Activated naive CD8-positive, alpha-beta T cell treated with anti-CD3 and anti-CD28 coated beads, Interleukin-2, amount 50 U/mL, for 24 hours (primary cell): ENCODE measurements at regions not wholly inside any gene's neighbourhood (a gene's known extent, or its start where the extent isn't known, plus 50 kb on each side); places are given as distances from the start of the nearest gene placed in this dataset.
"Not testable (repeated sequence)": the region's sequence is repeated elsewhere in the genome, so short reads cannot be mapped to it uniquely, and the experiment has no call there.

Experiments
- ATAC-seq: fragments of 150-1000 bp; cut with Tn5 transposase; one replicate; pipeline ENCODE4 v1.10.0; 2021
- DNase-seq: peaks from one replicate; pipeline ENCODE4 v3.0.0; 2021
- H3K27ac Mint-ChIP-seq: one replicate; pipeline ENCODE4 v1.8.0; 2021; ENCODE audit warnings: mild to moderate bottlenecking, mixed read lengths
- H3K27me3 Mint-ChIP-seq: one replicate; pipeline ENCODE4 v1.8.0; 2021; ENCODE audit warnings: mixed read lengths
- H3K36me3 Mint-ChIP-seq: one replicate; pipeline ENCODE4 v1.8.0; 2021; ENCODE audit warnings: low read depth, mixed read lengths
- H3K4me1 Mint-ChIP-seq: one replicate; pipeline ENCODE4 v1.8.0; 2021; ENCODE audit warnings: mixed read lengths
- H3K4me3 Mint-ChIP-seq: one replicate; pipeline ENCODE4 v1.8.0; 2021; ENCODE audit warnings: mild to moderate bottlenecking, moderate library complexity, mixed read lengths
- H3K9me3 Mint-ChIP-seq: one replicate; pipeline ENCODE4 v1.8.0; 2021; ENCODE audit warnings: mixed read lengths

DNA sequence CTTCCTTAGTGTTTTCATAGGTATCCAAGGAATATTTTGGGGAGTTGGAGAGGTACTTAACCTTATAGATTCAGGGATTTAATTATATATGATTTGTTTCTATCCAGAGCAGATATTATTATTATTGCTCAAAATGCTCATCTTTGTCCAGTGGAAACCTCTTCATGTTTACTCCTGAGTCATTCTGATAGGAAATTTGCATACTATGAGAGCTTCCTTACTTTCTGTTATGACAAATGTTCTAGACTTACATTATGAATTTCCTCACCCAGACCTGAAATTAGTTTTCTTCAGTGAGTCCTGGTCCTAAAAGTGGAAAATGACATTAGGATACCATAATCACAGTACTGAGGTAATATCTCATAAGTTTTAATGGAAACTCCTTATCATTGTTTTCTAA lies 57.5 kb upstream of the PLPPR5 start:
- ATAC-seq (no peak), DNase-seq (no peak)
- no peaks in the 10 kb centered on the region for H3K27me3 Mint-ChIP-seq
- H3K36me3 Mint-ChIP-seq, result no peaks in the 10 kb centered on the region
- no peak overlapping the region for H3K27ac Mint-ChIP-seq
- H3K9me3 Mint-ChIP-seq, result no peaks in the 10 kb centered on the region
- no peak overlapping the region for H3K4me3 Mint-ChIP-seq
- no peaks in the 10 kb centered on the region for H3K4me1 Mint-ChIP-seq

DNA sequence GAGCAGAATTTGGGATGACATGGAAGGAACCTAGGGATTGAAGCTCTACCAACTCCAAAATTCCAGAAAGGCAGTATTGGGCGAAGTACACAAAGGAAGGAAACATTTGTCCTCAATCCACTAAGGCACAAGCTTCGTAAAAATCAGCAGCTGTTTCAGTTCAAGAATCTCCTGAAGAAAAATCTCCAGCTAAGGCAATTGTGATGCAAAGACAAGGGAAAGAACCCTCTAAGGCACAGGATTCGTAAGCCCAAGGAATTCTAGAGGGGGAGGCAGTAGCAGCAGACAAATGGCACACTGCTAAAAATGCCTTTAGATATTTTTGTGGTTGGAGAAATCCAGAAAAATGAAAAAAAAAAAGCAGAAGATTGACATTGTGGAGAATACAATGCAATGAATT lies 64.5 kb upstream of the PLPPR5 start:
- ATAC-seq (no peak), DNase-seq (no peak)
- Mint-ChIP-seq H3K4me3 (no peak overlapping the region), H3K36me3 (no peaks in the 10 kb centered on the region), H3K27ac (no peak overlapping the region), H3K27me3 (no peaks in the 10 kb centered on the region), H3K4me1 (no peaks in the 10 kb centered on the region), H3K9me3 (no peaks in the 10 kb centered on the region)

DNA sequence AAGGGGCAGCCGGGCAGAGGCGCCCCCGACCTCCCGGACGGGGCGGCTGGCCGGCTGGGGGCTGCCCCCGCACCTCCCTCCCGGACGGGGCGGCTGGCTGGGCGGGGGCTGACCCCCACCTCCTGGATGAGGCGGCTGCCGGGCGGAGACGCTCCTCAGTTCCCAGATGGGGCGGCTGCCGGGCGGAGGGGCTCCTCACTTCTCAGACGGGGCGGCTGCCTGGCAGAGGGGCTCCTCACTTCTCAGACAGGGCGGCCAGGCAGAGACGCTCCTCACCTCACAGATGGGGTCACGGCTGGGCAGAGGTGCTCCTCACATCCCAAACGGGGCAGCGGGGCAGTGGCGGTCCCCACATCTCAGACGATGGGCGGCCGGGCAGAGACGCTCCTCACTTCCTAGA lies 73.9 kb upstream of the PLPPR5 start:
- not testable (repeated sequence) for H3K27ac Mint-ChIP-seq, ATAC-seq, H3K4me3 Mint-ChIP-seq, H3K4me1 Mint-ChIP-seq, H3K36me3 Mint-ChIP-seq, H3K9me3 Mint-ChIP-seq, H3K27me3 Mint-ChIP-seq, DNase-seq

DNA sequence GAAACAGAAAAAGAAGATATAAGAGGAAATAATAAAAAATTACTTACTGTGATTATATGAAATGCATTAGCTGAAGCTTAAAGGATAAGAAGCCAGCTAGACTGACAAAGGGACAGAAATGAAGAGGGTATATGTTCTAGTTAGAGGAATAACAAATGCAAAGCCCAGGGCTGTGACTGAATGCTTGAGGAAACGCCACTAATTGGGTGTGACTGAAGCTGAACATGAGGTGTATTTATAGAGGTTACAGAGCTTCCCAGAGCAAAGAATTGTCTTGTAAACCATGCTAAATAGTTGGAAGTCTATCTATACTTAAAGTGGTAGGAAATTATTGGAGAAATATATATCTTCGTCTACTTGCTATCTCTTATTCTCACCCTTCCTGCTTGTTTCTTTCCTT lies 77.7 kb upstream of the PLPPR5 start:
- no peaks in the 10 kb centered on the region for H3K27me3 Mint-ChIP-seq
- H3K4me1 Mint-ChIP-seq, result no peaks in the 10 kb centered on the region
- ATAC-seq (no peak), DNase-seq (no peak)
- no peak overlapping the region for H3K4me3 Mint-ChIP-seq
- peaks cover 4% of the 10 kb centered on the region for H3K9me3 Mint-ChIP-seq
- H3K36me3 Mint-ChIP-seq, result no peaks in the 10 kb centered on the region
- no peak overlapping the region for H3K27ac Mint-ChIP-seq

DNA sequence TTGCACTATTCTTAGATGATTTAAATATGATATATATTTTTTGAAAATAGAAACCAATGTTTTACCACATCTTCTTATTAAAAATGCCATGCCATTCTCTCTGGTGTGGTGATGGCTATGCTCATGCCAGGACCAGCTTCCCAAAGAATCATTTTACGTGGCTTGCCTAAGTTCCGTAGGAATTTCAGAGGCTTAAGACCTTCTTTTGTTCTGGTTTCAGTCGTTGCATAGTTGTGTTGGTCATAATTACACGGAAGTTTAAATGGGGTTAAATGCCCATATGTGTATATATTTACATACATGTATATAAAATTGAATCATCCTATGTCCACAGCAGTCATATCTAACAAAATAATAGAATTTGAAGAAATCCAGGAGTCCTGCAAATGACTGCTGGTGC lies 78.7 kb upstream of the PLPPR5 start:
- no peaks in the 10 kb centered on the region for H3K4me1 Mint-ChIP-seq
- ATAC-seq, result no peak
- no peaks in the 10 kb centered on the region for H3K27me3 Mint-ChIP-seq
- DNase-seq, result no peak
- H3K9me3 Mint-ChIP-seq, result peaks cover 4% of the 10 kb centered on the region
- H3K4me3 Mint-ChIP-seq, result no peak overlapping the region
- no peak overlapping the region for H3K27ac Mint-ChIP-seq
- H3K36me3 Mint-ChIP-seq, result no peaks in the 10 kb centered on the region

DNA sequence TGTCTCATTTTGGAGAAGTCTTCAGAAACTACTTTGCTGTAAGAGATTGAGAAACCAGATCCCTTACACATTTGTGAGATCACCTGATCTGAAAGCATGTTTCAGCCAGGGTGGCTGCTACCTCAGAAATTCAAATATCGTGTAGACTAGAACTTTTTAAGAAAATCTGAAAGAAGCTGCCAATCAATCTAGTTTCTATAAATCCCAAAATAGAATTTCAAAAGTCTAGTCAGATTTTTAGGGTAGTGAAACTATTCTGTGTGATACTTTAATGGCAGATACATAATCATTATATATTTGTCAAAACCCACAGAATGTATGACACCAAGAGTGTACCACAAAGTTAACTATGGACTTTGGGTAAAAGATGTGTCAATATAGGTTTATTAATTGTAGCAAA lies 79.9 kb upstream of the PLPPR5 start:
- no peak overlapping the region for H3K4me3 Mint-ChIP-seq
- no peak overlapping the region for H3K27ac Mint-ChIP-seq
- DNase-seq (no peak), ATAC-seq (no peak)
- no peaks in the 10 kb centered on the region for H3K4me1 Mint-ChIP-seq
- peaks cover 8% of the 10 kb centered on the region for H3K9me3 Mint-ChIP-seq
- H3K27me3 Mint-ChIP-seq, result no peaks in the 10 kb centered on the region
- H3K36me3 Mint-ChIP-seq, result peaks cover 2% of the 10 kb centered on the region

DNA sequence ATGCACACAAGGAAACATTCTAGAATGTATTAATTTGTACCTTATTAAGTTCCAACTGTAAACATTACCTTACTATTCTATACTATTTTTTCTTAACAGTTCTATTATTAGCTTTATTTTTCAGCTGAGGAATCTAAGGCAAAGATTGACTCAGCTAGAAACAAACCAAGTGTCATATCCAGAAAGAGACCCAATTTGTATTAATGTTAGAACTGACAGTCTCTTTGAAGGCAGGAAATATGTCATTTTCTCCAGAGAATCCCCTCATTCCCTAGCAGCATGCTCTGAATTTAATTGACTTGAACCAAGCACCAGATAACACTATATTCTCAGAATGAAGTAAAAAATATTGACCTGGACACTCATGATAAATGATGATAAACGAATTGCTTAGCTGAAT lies 81.4 kb upstream of the PLPPR5 start:
- Mint-ChIP-seq H3K27ac (no peak overlapping the region), H3K36me3 (peaks cover 2% of the 10 kb centered on the region), H3K9me3 (peaks cover 8% of the 10 kb centered on the region), H3K4me1 (no peaks in the 10 kb centered on the region), H3K4me3 (no peak overlapping the region), H3K27me3 (peaks cover 3% of the 10 kb centered on the region)
- ATAC-seq, result no peak
- DNase-seq, result no peak

DNA sequence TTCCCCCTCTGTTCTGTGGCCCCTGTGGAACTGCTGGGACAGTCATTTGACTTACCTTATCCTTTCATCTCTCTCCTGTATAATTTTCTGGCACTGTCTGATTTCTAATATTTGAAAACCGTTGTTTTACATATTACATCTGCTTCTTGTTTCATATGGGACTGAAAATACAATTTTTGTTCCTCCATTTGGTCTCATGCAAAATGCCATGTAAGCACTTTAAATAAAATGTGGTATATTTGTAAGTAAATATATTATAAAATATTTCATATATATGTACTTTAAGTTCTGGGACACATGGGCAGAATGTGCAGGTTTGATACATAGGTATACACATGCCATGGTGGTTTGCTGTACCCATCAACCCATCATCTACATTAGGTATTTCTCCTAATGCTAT lies 93.9 kb upstream of the PLPPR5 start:
- peaks cover 2% of the 10 kb centered on the region for H3K27me3 Mint-ChIP-seq

DNA sequence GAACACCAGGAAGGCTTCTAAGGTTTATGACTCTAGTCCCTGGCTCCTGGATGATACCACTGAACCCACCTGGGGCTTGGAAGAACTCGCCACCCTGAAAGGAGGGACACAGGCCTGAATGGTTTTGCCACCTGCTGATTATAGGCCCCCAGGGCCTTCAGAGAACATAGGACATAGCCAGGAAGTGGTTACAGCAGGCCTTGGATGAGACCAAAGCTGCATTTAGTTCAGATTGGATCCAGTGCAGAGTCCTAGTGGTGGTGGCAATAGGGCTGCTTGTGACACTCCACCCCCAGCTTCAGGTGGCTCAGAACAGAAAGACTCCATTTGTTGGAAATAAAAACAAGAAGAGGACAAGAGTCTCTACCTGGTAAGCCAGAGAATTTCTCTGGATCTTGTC lies 101.6 kb upstream of the PLPPR5 start:
- Mint-ChIP-seq H3K4me3 (no peak overlapping the region), H3K27me3 (no peaks in the 10 kb centered on the region), H3K27ac (no peak overlapping the region), H3K9me3 (no peaks in the 10 kb centered on the region), H3K36me3 (no peaks in the 10 kb centered on the region), H3K4me1 (peaks cover 13% of the 10 kb centered on the region)
- ATAC-seq (no peak), DNase-seq (no peak)

More for the DNA sequence above, 93.9 kb upstream of the PLPPR5 start:
- H3K9me3 Mint-ChIP-seq, result peaks cover 31% of the 10 kb centered on the region
- H3K27ac Mint-ChIP-seq, result no peak overlapping the region
- no peak for DNase-seq
- no peaks in the 10 kb centered on the region for H3K36me3 Mint-ChIP-seq
- no peaks in the 10 kb centered on the region for H3K4me1 Mint-ChIP-seq
- no peak overlapping the region for H3K4me3 Mint-ChIP-seq
- no peak for ATAC-seq

DNA sequence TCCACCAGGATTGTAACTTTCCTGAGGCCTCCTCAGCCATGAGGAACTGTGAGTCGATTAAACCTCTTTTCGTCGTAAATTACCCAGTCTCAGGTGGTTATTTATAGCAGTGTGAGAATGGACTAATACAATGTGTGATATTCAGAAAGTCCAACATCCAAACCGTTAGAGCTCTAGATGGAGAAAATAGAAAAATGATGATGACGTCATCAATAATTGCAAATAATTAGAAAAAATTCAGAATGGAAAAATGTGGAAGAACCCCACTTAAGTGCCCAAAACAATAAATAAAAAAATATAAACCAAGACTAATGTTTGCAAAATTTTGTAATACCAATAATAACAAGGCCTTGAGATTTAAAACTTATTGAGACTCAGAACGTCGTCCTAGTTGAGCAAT lies 103.0 kb upstream of the PLPPR5 start:
- Mint-ChIP-seq H3K36me3 (no peaks in the 10 kb centered on the region), H3K4me1 (peaks cover 13% of the 10 kb centered on the region), H3K27me3 (no peaks in the 10 kb centered on the region), H3K9me3 (no peaks in the 10 kb centered on the region), H3K4me3 (no peak overlapping the region), H3K27ac (no peak overlapping the region)
- DNase-seq, result no peak
- no peak for ATAC-seq

DNA sequence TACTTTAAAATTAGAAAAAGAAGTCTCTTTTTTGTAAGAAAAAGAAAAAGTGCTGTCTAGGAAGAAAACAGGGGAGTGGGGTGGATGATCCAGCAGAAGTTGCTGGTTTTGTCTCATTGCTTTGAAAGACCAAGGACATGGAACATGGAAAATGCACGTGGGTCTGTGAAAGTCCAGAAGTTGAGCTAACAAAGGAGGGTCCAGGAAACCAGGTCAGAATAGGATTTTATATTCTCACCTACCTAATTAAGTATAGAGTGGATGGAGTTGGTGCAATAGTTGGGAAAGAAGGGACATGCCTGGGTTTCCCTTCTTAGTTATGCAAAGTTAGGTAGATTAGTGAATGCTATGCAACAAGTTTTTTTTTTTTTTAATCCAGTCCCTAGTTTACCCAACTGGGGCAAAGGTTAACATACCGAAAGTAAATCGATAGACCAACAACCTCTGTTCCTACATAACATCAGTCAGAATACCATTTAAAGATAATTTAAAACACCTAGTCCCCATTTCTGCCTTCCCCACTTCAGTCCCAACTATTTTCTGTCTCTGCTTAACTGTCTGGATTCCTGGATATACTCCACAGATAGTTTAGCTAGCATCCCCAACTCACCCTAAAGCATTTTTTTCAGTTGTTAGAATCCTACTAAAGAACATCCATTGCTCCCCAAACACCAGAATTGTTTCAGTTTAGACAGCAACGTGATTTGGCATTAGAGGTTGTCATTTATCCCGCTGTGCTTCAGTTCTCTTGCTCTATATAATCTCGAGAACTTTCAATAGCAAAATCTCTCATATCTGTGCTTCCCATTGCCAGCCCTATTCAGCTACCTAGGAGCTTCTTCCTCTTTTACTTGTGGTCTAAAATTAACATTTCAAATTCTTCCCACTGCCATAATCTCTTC lies 105.7 kb upstream of the PLPPR5 start:
- Mint-ChIP-seq H3K36me3 (no peaks in the 10 kb centered on the region), H3K9me3 (no peaks in the 10 kb centered on the region), H3K4me1 (peaks cover 13% of the 10 kb centered on the region), H3K27ac (no peak overlapping the region), H3K4me3 (no peak overlapping the region), H3K27me3 (no peaks in the 10 kb centered on the region)
- ATAC-seq (no peak), DNase-seq (no peak)

DNA sequence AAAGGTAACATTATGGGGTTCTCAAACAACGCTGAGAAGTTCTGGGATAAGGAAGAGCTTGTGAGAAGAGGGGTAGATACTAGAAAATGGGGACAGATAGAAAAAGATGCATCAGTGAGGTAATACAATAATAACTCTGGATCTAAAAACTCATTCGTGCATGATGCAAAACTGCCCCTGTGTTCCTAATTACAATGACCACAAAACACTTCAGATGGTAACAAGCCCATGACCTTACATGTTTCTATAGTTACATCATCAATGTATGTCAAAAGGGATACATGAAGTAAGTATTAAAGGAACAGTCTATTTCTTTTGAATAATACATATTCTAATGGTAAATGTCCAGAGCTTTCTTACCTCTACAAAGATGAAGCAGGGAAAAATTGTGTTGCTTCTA lies 110.6 kb upstream of the PLPPR5 start:
- DNase-seq (no peak), ATAC-seq (no peak)
- Mint-ChIP-seq H3K36me3 (no peaks in the 10 kb centered on the region), H3K27me3 (no peaks in the 10 kb centered on the region), H3K9me3 (no peaks in the 10 kb centered on the region), H3K4me1 (no peaks in the 10 kb centered on the region), H3K4me3 (no peak overlapping the region), H3K27ac (no peak overlapping the region)

DNA sequence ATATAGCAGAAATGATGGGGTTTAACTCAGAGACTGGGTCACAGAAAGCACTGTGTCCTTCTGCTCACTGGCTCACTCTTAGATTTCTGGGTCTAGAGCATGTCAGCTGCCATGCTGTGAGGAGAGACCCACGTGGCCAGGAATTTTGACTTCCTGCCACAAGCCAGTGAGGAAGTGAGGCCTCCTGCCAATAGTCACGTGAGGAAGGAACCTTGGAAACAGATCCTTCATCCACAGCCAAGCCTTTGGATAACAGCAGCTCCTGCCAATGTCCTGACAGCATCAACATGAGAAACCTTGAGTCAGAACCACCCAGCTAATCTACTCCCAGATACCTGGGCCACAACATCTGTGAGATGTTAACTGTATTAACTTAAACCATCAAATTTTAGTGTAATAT lies 114.5 kb upstream of the PLPPR5 start:
- H3K4me1 Mint-ChIP-seq, result no peaks in the 10 kb centered on the region
- H3K27ac Mint-ChIP-seq, result no peak overlapping the region
- no peak for DNase-seq
- H3K4me3 Mint-ChIP-seq, result no peak overlapping the region
- H3K27me3 Mint-ChIP-seq, result no peaks in the 10 kb centered on the region
- no peaks in the 10 kb centered on the region for H3K9me3 Mint-ChIP-seq
- H3K36me3 Mint-ChIP-seq, result no peaks in the 10 kb centered on the region
- ATAC-seq, result no peak

DNA sequence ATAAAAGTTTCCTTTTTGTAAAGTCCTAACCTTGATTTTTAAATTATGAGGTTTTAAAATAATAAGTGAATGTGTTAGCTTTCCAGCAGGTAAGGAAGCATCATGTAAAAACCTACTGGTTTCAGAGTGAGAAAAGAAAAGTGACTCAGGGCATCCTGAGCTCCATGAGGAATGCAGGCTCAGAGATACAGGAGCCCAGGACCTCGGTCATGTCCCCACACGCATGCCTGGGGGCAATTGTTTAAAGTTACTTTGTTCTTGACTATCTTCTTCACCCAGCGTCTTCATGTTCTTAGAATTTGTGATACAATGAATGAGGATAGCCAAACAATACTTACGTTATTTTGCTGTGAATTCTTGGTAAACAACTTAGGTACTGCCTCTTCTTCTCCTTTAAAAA lies 117.4 kb upstream of the PLPPR5 start:
- H3K4me3 Mint-ChIP-seq, result no peak overlapping the region
- DNase-seq (no peak), ATAC-seq (no peak)
- H3K27ac Mint-ChIP-seq, result no peak overlapping the region
- no peaks in the 10 kb centered on the region for H3K36me3 Mint-ChIP-seq
- H3K4me1 Mint-ChIP-seq, result no peaks in the 10 kb centered on the region
- peaks cover 3% of the 10 kb centered on the region for H3K9me3 Mint-ChIP-seq
- no peaks in the 10 kb centered on the region for H3K27me3 Mint-ChIP-seq

DNA sequence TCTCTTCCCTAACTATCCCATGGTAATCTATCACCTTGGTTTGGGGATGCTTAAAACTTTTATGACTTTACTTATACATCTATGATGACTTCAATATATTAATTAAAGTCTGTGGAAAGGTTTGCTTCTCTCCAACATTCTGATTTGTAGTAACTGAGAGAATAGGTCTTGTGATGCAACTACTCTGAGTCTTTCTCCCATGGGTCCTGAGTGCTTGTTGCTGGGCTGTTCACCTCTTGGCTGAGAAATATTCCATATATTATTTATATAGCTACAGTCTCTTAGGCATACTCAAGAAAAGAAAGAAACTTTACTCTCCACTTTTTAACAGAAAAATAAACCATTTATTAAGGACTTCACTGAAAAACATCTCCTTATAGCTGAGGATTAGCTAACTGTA lies 119.3 kb upstream of the PLPPR5 start:
- no peak overlapping the region for H3K27ac Mint-ChIP-seq
- no peaks in the 10 kb centered on the region for H3K36me3 Mint-ChIP-seq
- no peaks in the 10 kb centered on the region for H3K27me3 Mint-ChIP-seq
- DNase-seq, result no peak
- H3K9me3 Mint-ChIP-seq, result peaks cover 8% of the 10 kb centered on the region
- no peak for ATAC-seq
- H3K4me3 Mint-ChIP-seq, result no peak overlapping the region
- H3K4me1 Mint-ChIP-seq, result no peaks in the 10 kb centered on the region

DNA sequence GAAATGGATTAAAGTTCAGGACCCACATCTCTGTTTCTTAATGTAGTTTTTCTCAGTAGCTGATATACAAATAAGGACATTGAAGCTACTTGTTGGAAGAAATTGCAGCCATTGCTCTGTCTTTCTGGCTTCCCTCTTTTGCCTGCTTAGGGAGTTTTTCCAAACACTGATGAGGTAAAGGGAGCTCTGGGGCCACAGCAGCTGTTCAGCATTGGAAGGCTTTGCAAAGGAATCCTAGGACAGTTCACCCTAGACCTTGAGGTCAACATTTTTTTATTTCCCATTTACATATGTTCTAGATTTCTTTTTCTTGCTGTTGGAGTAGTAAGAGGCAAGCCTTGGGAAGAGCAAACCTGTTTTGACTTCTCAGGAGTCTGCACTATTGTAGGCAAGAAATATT lies 126.9 kb upstream of the PLPPR5 start:
- peaks cover 10% of the 10 kb centered on the region for H3K27me3 Mint-ChIP-seq
- no peak for ATAC-seq

More for the DNA sequence above, 126.9 kb upstream of the PLPPR5 start:
- no peak for DNase-seq
- Mint-ChIP-seq H3K27ac (no peak overlapping the region), H3K4me1 (no peaks in the 10 kb centered on the region), H3K4me3 (no peak overlapping the region), H3K9me3 (peaks cover 7% of the 10 kb centered on the region), H3K36me3 (no peaks in the 10 kb centered on the region)
